GM03348 (cell line): ENCODE measurements at regions not wholly inside any gene's neighbourhood (a gene's known extent, or its start where the extent isn't known, plus 50 kb on each side); places are given as distances from the start of the nearest gene placed in this dataset.
A peak's percentile ranks its signal among the peaks of the same experiment; 100 is the strongest.

ENCODE experiments used
- DNase-seq: peaks from one replicate; pipeline ENCODE4 v3.0.0; 2012; ENCODE audit warnings: low spot score

DNA sequence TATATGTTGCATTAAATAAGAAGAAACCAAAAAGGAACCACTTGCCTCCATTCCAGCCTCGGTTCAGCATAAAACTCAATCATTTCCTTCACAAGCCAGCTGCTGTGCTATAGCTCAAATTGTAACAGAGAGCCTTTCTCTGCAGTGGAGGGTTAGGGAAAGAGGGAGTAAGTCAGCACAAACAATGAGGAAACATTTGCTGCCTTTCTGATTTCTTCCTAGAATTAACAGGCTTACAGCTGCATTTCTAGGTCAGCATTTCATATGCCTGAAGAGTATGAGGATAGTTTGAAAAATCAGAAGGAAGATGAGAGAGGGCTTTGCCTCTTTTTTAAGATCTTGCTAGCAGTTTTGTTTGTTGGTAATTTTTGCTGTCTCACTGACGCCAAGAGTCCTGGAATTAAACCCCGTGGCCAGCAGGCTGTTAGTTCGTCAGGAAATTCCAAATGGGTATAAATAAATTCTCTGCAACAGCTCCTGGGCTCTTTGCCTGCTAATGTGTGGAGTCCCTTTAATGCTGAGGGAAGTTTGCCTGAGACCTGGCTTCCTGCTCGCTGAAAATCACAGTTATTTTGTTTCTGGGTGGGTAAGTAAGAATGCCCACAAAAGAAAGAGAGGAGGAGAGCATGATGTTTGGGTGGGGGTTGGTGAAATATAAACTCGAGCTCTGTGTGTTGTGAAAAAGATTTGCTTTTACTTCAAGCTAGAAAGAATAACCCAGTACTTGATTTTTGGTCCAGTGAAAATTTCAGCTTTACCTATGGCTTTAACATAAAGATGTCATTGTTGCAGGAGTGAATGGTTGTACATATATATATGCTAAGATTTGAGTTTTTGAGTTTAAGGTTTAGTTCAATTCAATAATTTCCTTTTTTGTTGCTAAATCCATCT, 148.1 kb upstream of the DMRT1 start:
- DNase-seq: peak; percentile 66

DNA sequence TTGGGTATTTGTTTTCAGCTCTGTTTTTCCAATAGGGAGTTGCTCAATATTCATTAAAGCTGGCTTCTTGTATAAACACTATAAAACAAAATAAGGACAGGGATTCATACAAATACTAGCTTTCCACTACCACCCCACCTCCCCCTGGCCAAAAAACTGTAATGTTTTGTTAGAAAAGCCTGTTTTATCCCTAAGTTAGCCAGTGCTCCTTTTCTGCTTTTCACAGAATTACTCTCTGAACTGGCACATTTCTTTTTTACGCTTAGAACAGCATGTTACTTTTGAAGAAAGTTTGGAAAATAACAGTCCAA, 147.4 kb upstream of the DMRT1 start:
- no peak for DNase-seq

DNA sequence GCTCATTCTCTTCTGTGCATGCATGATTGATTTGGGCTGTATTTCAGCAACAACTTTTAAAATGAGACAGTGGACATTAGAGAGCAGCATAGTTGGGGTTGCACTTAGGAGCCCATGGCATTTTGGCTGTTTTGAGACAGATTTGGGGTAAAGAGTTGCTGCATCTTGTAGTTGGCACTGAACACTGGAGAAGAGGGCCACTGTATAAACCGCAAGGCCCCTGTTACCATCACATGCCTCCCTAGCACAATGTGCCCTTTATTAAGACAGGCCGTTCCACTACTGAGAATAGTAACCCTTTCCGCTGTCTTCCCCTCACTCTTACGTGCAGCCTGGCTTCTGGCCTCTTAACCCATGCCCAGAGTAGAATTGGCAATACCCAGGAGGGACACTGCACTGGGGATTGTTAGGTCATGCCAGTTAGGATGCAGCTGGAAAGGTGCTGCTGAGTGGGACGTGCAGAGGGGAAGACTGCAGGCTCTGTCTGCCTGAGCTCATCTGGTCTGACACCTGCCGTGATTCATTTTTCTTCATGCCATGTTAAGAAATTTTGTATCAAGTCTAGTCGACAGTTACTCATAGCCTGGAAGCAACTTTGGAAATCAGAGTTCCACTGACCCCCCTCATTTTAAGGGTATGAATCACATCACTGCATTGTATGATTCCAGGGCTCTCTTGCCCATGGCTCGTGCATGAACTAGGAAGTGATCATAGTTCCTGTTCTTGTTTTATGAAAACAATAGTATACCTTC, 146.9 kb upstream of the DMRT1 start:
- peak; percentile 68 for DNase-seq

DNA sequence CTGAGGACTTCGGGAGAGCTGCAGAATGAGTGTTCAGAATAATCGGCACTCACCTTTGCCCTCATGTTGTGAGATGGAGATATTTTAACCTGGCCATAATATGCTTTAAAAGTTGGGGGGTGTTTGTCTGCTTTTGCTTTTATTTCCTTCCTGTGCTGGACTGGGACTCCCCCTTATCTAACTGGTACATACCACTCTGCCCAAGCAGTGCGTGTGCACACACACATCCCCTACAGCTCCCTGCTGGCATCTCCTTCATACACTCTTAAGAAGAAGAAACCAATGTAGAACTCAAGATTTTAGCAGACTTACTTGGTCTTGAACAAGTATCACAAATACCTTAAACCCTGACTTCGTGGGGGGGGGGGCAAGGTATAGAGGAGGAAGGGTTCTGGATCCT, 146.2 kb upstream of the DMRT1 start:
- no peak for DNase-seq

DNA sequence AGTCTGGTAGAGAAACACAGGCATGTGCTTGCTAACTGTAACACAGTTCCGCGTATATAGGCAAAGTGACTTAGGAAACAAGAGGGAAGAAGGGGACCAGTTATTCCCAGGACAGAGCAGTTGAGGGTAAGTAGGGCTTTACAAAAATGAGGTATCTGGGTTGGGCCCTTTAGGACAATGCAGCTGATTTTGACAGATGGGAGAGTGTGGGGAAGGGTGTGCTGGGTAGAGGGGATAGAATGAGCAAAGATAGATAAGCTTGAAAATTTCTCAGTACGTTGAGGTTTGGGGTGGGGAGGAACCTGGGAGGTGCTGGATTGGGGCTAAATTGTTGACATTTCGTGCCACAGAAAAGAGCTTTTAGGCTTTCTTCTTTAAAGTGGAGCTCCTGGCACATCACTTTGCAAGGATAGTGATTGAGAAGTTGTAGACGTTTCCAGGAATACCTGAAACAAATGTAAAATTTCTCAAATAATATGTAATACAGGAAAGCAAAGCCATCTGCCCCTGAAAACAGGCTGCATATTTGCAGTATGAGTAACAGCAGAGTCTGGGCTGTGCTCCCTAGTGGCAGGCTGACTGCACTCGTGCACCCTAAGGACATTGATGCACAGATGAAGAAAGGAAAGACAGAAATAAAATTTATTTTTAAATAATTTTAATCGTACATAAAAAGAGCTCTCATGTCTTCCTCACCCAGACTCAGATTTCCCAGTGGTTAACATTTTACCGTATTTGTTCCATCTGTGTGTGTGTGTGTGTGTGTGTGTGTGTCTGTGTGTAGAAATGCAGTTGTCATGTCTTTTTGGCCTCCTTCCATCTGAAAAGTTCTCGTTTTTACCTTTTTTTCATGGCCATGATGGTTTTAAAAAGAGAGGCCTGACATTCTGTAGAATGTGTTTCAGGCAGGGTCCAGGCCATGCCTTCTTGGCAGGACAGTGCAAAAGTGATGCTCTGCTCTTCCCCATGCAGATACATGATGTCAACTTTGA, 144.9 kb upstream of the DMRT1 start:
- peak; percentile 77 for DNase-seq

DNA sequence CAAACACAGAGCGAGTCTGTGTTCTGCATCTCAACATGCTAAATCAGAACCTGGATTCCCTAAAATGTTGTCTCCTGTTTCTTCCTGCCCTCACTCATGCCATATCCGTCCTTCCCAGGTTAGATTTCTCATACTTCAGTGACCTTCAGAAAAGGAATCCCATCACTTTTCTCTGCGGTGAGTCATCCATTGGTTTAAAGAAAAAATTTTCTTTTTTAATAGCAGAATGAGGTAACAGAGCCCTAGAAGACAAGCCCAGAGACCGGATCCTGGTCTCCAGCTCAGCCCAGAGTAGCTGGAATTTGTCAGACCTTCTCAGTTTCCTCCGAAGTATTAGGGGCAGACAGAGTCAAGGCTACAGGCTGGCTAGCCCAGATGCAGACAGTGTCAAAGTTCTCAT, 143.2 kb upstream of the DMRT1 start:
- peak; percentile 64 for DNase-seq

DNA sequence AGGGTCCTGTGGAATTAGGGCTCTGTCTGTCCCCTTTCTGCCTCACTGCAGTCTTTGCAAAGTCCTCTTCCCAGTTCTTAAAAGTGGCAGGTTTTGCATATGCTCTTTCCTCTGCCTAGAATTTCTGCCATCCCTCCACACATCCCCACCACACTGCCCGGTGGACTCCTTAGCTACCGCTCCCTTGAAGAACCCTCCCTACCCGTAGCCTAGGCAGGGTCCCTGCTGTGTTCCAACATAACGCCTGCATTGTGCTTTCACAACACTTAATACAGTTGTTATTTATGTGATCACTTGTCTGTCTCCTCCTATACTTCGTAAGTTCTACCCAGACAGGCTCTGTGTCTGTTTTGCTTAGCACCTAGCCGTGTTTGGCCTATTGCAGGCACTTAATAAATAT, 142.5 kb upstream of the DMRT1 start:
- no peak for DNase-seq

DNA sequence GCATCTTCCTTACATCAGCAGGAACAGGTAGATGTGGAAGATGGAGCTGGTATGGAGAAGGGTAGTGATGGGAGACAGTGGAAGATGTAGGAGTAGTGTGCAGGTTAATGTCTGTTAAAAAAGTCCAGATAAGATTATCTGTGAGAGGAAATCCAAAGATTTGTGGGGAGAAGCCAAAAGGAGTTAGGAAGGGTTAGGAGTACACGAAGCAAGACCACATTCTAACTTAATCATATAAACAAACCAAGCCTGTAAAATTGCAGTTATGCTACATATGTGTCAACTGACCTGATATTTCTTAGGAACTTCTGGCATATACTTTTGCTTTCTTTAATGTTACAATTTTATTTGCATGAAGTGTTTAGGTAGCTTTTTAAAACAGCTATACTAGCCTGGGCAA, 142.1 kb upstream of the DMRT1 start:
- no peak for DNase-seq

DNA sequence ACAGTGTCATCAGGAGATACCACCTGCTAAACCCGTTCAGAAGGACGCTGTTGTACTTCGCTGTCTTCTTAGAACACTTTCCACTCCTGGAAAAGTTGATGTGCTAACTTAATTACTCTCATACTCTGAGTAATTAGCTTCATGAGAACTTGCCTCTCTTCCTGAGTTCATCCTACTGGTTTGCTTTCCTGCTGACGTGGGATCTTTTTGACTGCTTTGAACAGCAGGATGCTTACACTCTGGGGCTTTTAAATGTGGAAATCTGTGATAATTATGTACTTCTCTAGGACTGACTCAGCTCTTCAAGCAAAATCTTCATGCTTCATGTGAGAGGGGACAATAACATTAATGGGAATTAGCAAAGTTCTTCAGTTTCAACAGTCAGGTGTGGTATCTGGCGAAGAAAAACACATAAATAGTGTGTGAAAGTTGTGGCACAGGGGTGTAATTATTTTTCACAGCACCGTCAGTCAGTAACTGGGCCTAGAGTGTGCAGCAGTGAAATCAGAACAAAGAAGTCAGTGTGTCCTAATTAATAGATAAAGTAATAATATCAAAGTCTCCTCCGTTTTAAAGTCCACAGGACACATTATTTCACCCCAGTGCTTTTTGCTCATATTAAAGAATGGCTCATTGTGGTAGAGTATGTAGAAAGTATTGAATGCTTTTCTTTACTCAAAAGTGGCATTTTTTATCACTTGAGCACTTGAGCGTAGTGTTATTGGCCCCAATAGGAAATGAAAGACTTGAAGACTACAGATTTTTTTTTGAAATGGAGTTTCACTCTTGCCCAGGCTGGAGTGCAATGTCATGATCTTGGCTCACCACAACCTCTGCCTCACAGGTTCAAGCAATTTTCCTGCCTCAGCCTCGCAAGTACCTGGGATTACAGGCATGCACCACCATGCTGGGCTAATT, 140.9 kb upstream of the DMRT1 start:
- no peak for DNase-seq

DNA sequence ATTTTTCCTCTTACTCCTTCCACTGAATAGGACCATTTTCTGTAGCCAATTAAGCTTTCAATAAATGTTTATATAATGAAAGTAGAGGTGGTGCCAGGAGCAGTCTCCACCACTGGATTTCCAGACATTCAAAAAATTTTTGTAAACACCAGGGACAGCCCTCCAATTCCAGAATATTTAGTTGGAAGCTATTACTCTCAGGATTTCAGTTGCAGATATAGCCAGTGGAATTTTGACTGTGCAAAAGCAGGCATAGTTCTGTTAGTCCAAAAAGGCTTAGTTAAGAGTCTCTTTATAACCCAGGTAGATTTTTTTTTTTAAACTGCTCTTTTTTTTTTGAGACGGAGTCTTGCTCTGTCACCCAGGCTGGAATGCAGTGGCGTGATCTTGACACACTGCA, 138.1 kb upstream of the DMRT1 start:
- DNase-seq: peak; percentile 56

DNA sequence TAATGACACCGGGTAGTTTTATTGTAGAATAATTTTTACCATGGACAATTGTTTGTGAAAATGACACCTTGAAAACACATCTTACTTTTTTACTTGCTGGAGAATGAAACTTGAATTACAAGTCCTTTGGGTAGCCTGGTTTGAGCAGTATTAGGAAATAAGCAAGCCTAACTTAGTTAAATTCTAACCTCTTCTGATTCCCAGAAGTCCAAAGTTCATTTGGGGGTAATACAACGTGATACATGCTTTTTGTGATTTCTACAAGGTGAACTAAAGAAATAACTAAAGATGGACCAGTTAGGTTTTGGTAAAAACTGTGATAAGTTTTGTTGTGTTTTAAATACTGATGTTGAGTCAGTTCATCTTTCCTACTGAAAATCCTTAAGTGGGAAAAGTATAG, 135.4 kb upstream of the DMRT1 start:
- no peak for DNase-seq

DNA sequence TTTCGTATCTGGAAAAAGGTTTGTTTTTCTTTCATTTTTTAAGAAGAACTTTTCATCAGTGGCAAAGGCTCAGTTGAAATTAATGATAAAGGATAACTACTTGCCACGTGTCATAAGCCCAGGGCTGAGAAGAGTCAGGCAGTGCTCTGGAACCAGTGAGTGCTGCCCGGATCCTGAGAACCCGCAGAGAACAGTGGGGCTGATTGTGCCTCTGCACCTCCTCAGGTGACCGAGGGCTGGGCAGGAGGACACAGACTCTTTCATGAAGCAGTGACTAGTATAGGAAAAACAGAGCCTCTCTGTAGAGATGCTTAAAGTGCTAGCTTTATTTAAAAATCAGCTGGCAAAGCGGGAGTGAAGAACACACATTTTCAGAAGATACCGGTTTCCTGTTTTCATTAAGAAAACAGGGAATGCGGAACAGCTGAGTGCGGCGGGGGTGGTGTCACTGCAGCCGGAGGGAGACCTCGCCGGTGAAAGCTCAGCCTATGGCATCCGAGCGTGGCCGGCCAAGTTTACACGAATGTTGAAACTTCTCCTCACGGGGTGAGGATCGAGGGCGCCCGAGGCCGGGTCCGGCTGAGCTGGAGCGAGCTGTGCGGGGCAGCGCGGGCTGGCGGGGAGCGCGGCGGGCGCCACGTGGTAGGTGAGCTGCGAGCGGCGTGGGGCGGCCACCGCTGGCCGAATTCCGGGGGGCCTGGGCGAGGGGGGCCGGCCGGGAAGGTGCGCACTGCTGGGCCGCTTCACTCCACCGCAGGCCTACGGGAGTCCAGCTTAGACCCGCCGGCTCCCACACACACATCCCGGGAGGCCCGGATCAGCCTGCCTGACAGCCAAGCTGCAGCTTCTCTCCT, 134.7 kb upstream of the DMRT1 start:
- peak; percentile 86 for DNase-seq

DNA sequence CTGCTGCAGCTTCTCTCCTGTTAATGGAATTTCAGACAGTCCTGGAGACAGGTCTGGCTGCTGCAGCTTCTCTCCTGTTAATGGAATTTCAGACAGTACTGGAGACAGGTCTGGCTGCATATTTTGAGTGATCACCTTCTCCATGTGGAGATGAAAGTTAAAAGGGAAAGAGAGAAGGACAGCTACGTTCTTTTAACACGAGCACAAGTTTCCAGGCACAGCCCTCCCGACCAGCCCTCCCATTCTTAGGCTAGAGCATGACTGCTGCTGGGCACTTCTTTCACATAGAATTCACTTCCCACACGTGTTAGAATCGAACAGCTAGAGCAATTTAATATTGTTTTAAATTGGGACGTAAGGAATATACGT, 133.3 kb upstream of the DMRT1 start:
- peak; percentile 41 for DNase-seq

DNA sequence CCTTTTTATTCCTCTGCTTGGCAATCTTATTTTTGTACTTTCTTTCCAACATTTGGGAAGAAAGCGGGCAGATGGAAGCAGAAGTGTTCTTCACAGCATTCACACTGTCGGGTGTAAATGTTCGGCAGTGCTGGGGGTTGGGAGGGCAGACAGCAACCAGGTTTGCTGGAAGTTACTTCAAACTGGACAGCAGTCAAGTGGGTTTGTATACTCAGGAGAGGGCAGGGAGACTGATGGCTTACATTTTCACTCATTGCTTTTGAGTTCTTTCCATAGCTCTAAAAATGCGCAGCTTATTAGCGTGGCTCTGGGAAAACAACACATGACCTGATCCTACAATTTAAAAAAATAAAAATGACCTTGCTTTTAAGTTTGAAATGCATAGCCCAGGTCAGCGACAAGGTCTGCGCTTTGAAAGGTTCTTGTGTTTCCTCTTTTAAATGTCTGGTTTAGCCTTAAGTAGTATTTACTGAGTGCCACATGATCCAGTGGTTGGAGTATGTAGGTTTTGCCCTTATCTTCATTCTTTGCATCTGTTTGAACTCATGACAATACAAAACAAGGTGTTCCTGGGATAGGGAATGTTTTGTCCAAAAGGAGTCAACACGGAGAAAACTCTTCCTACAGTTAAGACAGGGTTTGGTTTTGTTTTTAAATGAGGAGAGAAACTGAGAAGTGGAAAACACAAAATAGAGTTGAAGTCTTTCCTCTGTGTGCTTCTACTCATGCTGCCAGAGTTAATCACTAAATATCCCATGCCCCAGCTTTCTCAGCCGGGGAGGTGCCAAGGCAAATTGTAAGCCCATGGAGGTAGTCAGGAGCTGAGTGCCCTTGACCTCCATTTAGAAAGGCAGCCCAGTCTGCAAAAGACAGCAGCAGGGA, 132.7 kb upstream of the DMRT1 start:
- no peak for DNase-seq

DNA sequence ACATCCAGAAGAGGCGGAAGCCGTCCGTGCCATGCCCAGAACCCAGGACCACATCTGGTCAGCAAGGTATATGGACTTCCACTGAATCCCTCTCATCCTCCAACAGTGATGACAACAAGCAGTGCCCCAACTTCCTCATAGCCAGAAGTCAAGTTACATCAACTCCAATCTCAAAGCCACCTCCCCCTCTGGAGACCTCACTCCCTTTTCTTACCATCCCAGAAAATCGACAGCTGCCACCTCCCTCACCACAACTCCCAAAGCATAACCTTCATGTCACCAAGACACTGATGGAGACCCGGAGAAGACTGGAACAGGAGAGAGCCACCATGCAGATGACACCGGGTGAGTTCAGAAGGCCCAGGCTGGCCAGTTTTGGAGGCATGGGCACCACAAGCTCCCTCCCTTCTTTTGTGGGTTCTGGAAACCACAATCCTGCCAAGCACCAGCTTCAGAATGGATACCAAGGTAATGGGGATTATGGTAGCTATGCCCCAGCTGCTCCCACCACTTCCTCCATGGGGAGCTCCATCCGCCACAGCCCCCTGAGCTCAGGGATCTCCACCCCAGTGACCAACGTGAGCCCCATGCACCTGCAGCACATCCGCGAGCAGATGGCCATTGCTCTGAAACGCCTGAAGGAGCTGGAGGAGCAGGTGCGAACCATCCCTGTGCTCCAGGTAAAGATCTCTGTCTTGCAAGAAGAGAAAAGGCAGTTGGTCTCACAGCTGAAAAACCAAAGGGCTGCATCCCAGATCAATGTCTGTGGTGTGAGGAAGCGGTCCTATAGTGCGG, 130.3 kb upstream of the DMRT1 start:
- no peak for DNase-seq

DNA sequence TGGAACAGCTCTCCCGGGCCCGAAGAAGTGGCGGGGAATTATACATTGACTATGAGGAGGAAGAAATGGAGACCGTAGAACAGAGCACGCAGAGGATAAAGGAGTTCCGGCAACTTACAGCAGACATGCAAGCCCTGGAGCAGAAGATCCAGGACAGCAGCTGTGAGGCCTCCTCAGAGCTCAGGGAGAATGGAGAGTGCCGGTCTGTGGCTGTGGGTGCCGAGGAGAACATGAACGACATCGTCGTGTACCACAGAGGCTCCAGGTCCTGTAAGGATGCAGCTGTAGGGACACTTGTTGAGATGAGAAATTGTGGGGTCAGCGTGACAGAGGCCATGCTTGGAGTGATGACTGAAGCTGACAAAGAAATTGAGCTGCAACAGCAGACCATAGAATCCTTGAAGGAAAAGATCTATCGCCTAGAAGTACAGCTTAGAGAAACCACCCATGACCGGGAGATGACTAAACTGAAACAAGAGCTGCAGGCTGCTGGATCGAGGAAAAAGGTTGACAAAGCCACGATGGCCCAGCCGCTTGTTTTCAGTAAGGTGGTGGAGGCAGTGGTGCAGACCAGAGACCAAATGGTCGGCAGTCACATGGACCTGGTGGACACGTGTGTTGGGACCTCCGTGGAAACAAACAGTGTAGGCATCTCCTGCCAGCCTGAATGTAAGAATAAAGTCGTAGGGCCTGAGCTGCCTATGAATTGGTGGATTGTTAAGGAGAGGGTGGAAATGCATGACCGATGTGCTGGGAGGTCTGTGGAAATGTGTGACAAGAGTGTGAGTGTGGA, 129.5 kb upstream of the DMRT1 start:
- DNase-seq: no peak

DNA sequence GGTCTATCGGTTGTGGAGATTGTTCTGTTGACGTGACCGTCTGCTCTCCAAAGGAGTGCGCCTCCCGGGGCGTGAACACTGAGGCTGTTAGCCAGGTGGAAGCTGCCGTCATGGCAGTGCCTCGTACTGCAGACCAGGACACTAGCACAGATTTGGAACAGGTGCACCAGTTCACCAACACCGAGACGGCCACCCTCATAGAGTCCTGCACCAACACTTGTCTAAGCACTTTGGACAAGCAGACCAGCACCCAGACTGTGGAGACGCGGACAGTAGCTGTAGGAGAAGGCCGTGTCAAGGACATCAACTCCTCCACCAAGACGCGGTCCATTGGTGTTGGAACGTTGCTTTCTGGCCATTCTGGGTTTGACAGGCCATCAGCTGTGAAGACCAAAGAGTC, 128.9 kb upstream of the DMRT1 start:
- DNase-seq: no peak

DNA sequence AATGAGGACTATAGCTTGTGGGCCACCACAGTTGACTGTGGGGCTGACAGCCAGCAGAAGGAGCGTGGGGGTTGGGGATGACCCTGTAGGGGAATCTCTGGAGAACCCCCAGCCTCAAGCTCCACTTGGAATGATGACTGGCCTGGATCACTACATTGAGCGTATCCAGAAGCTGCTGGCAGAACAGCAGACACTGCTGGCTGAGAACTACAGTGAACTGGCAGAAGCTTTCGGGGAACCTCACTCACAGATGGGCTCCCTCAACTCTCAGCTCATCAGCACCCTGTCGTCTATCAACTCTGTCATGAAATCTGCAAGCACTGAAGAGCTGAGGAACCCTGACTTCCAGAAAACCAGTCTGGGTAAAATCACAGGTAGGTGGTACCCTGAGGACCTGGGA, 128.4 kb upstream of the DMRT1 start:
- DNase-seq: no peak
